Uterus (tissue), 3 donors: ENCODE measurements at regions not wholly inside any gene's neighbourhood (a gene's known extent, or its start where the extent isn't known, plus 50 kb on each side); places are given as distances from the start of the nearest gene placed in this dataset.
A peak's percentile ranks its signal among the peaks of the same experiment; 100 is the strongest.

Experiments used
- DNase-seq, 2 donors: peaks; one replicate each; pipeline ENCODE4 v3.0.0-alpha.2; 2019 to 2020
- H3K27ac ChIP-seq, 2 donors: fragments of 200-600 bp; sonication (generic); 1 replicate in 1 of 2; 2 replicates in 1 of 2; pipeline ENCODE4 v1.5.1; 2016 to 2018
- H3K27me3 ChIP-seq, 2 donors: fragments of 200-600 bp; sonication (generic); one replicate each; pipeline ENCODE4 v1.5.1; 2018 to 2019; ENCODE audit warnings: control low read depth in 1 of 2
- H3K36me3 ChIP-seq, 2 donors: fragments of 200-600 bp; sonication (generic); one replicate each; pipeline ENCODE4 v1.5.1; 2019; ENCODE audit warnings: control low read depth in 1 of 2
- H3K4me1 ChIP-seq, 2 donors: fragments of 200-600 bp; sonication (generic); one replicate each; pipeline ENCODE4 v1.5.1; 2018 to 2019; ENCODE audit warnings: control low read depth in 1 of 2
- H3K4me3 ChIP-seq, 2 donors: fragments of 200-600 bp; sonication (generic); 1 replicate in 1 of 2; 2 replicates in 1 of 2; pipeline ENCODE4 v1.5.1; 2018 to 2019; ENCODE audit warnings: mild to moderate bottlenecking in 1 of 2
- H3K9me3 ChIP-seq, 2 donors: fragments of 200-600 bp; sonication (generic); one replicate each; pipeline ENCODE4 v1.5.1; 2019; ENCODE audit warnings: control low read depth in 1 of 2
- CTCF ChIP-seq, 4 experiments: fragments of 200-600 bp in 2 of 4; fragments of 450-650 bp in 2 of 4; sonication (generic) in 2 of 4; IDR thresholded peaks; one replicate each; pipeline ENCODE4 v1.5.1; 2016 to 2019; ENCODE audit warnings: antibody characterized with exemption in 4 of 4, mild to moderate bottlenecking in 2 of 4, moderate library complexity in 1 of 4
- POLR2A ChIP-seq, 2 donors: fragments of 450-650 bp; IDR thresholded peaks; one replicate each; pipeline ENCODE4 v1.6.1; 2016; ENCODE audit warnings: antibody characterized with exemption in 2 of 2, mild to moderate bottlenecking in 1 of 2, moderate library complexity in 1 of 2
- intact Hi-C: fragments of 100-400 bp; cut with DNase I; formaldehyde crosslinking; loops from one replicate; pipeline ENCODE4 v1.15.1; 2023; ENCODE audit warnings: low total_unique reads
- donor health status: DM: yes; HTN: yes; CAD: no.

GRCh38 chr11:69975822-69976221 is 102.3 kb upstream of the ANO1 start:
- no peak for TF ChIP-seq CTCF (IDR thresholded peaks at IDR 0.05)
- TF ChIP-seq POLR2A (IDR thresholded peaks at IDR 0.05) = no peak
- Histone ChIP-seq H3K4me3 (no peak overlapping the region), H3K4me1 (no peaks in the 10 kb centered on the region), H3K27me3 (no peaks in the 10 kb centered on the region), H3K9me3 (no peaks in the 10 kb centered on the region), H3K27ac (no peak overlapping the region), H3K36me3 (no peaks in the 10 kb centered on the region)
- intact Hi-C loops = no loop called here
- no peak for DNase-seq

- TF ChIP-seq CTCF (IDR thresholded peaks at IDR 0.05) (no peak), POLR2A (IDR thresholded peaks at IDR 0.05) (no peak)
- intact Hi-C loops = no loop called here
- no peaks in the 10 kb centered on the region for H3K9me3 ChIP-seq
- no peaks in the 10 kb centered on the region for H3K27me3 ChIP-seq
- H3K27ac ChIP-seq = no peak overlapping the region
- no peaks in the 10 kb centered on the region for H3K4me1 ChIP-seq
- no peak for DNase-seq
- no peaks in the 10 kb centered on the region for H3K36me3 ChIP-seq
- H3K4me3 ChIP-seq = no peak overlapping the region
These were observed 101.3 kb upstream of the ANO1 start for GRCh38 chr11:69976794-69977193.

GRCh38 chr11:69977951-69978350 is 100.2 kb upstream of the ANO1 start:
- Histone ChIP-seq H3K9me3 (no peaks in the 10 kb centered on the region), H3K36me3 (no peaks in the 10 kb centered on the region), H3K4me1 (no peaks in the 10 kb centered on the region), H3K27ac (no peak overlapping the region), H3K4me3 (no peak overlapping the region), H3K27me3 (no peaks in the 10 kb centered on the region)
- TF ChIP-seq POLR2A (IDR thresholded peaks at IDR 0.05) (no peak), CTCF (IDR thresholded peaks at IDR 0.05) (no peak)
- intact Hi-C loops = no loop called here
- DNase-seq = no peak

- H3K36me3 ChIP-seq = no peaks in the 10 kb centered on the region
- H3K27me3 ChIP-seq = no peaks in the 10 kb centered on the region
- no peak for DNase-seq
- H3K27ac ChIP-seq = no peak overlapping the region
- no peaks in the 10 kb centered on the region for H3K9me3 ChIP-seq
- TF ChIP-seq CTCF (IDR thresholded peaks at IDR 0.05) (no peak), POLR2A (IDR thresholded peaks at IDR 0.05) (no peak)
- H3K4me1 ChIP-seq = no peaks in the 10 kb centered on the region
- H3K4me3 ChIP-seq = no peak overlapping the region
- intact Hi-C loops = no loop called here
These were observed 99.1 kb upstream of the ANO1 start for GRCh38 chr11:69978841-69979614.

- Histone ChIP-seq H3K9me3 (no peaks in the 10 kb centered on the region), H3K27ac (peak overlapping the region in 1 of 2 donors; percentile 4), H3K36me3 (no peaks in the 10 kb centered on the region), H3K4me1 (no peaks in the 10 kb centered on the region), H3K27me3 (no peaks in the 10 kb centered on the region), H3K4me3 (no peak overlapping the region)
- intact Hi-C loops = no loop called here
- TF ChIP-seq CTCF (IDR thresholded peaks at IDR 0.05) (no peak), POLR2A (IDR thresholded peaks at IDR 0.05) (no peak)
- DNase-seq = no peak
These were observed 98.5 kb upstream of the ANO1 start for GRCh38 chr11:69979632-69980031.
